ENCODE measurements at regions not wholly inside any gene's neighbourhood (a gene's known extent, or its start where the extent isn't known, plus 50 kb on each side); places are given as distances from the start of the nearest gene placed in this dataset.

DNA sequence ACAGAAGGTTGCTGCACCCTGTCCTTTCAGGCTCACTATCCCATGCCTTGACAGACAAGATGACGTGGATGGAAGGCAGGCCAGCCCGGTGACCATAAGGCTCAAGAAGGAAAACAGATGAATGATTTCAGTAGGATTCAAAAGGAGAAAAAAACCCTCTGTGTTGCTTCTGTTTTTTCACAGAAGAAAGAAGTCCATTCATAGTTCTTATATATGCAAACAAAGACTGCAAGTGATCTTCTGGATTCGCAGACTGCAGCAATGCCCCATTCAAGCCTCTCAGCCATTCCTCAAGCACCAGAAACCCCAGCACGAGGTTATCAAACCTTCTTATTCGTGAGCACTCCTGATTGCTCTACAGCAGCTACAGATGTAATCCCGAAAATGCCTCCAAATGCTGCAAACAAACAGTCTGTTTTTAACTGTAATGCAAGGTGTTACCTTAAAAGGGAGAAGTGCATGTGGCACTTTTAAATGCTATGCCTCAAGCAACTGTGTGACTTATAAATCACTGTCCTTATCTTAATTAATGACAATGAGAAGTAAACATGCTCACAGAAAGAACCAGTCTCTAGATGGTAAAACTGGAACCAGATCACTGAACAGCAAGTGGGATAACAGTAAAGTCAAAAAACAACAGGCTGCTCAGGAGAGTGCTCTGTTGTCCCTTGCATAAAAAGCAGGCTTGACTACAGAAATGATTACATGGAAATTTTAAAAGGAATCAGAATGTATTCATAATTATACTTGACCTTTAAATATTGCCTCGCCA is 173.9 kb downstream of the HHIPL2 start:
- TF ChIP-seq EP300 (IDR thresholded peaks at IDR 0.05), result no peak
- no peak for TF ChIP-seq POLR2A (IDR thresholded peaks at IDR 0.05)
